HG03442 (cell line): ENCODE measurements at regions not wholly inside any gene's neighbourhood (a gene's known extent, or its start where the extent isn't known, plus 50 kb on each side); places are given as distances from the start of the nearest gene placed in this dataset.

Experiments used
- ATAC-seq: cut with Tn5 transposase; IDR thresholded peaks from one replicate; pipeline ENCODE4 v1.9.1; 2021; ENCODE audit warnings: mild to moderate bottlenecking, moderate library complexity; ENCODE audit not compliant: unreplicated experiment

DNA sequence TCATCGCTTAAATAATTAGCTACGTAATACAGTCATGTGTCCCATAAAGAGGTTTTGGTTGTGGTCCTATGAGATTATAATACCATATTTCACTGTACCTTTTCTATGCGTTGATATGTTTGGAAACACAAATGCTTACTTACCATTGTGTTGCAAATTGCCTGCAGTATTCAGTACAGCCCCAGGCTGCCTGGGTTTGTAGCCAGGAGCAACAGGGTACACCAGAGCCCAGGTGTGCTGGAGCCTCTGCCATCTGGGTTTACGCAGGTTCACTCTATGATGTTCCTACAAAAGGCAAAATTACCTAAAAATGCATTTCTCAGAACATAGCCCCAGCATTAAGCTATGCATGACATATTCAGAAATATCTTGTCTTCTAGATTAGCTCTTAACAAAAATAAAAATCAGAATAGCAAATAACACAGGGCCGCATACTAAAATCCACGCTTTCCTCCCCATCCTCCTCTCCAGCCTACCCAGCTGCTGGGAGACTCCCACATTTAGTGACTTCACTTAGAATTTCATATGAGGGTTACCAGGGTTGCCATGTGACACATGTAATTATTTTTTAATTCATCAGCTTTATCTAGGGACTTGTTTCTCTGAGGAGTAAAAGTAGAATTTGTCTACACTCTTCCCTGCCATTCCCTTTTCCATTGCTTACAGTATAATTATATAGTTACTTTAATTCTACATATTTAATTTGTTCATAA is 559.0 kb upstream of the ADARB2 start:
- ATAC-seq: no peak

DNA sequence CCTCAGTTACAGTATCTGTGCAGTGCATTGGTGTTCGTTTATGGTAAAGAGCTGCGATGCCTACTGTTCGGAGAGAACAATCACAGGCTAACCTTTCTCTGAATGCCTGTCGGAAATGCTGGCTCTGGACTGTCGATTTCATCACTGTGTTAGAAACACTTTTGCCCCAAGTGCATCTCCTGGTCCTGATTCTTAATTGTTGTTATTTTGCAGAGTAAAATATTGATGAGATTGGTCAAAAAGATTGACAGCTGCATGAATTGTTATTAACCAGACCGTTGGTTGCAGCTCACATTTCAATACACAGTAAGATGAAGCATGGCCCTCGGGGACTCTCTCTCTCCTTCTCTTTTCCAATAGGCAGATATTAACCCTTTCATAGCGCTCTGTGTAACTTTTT is 557.4 kb upstream of the ADARB2 start:
- ATAC-seq: no peak

DNA sequence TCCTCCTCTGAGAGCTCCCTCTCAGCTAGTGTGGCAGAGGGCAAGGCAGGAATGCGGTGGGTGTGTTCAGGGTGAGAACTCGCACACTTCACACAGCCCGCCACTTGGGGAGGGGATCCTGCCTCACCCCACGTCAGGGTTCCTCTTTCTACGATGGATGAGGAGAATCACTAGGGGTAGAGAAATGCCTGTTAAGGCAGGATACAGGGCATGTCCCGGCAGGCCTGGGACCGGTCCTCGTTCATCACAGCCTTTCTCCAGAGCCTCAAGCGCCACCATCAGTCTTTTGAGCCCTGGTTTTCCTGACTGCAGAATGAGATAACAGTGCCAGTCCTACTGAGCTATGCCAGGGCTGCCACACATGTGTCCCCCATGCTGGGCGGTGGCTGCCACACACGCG is 546.7 kb upstream of the ADARB2 start:
- ATAC-seq: no peak

DNA sequence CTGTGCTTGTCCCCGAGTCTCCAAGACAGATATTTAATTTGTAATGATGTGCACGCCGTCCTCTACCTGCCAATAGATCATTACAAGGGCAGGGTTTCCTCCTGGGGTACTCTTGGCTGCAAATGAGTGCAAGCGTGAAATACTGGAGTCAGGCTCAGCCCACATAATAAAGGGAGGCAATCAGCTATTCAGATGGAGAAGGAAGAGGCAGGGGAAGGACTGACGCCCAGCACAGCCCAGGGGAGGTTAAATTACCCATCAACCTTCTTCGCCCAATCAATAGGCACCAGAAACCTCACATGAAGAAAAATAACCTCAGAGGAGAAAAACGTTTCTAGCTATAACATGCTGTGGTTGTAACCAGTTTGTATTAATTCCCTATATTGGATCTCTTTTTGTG is 544.9 kb upstream of the ADARB2 start:
- no peak for ATAC-seq

DNA sequence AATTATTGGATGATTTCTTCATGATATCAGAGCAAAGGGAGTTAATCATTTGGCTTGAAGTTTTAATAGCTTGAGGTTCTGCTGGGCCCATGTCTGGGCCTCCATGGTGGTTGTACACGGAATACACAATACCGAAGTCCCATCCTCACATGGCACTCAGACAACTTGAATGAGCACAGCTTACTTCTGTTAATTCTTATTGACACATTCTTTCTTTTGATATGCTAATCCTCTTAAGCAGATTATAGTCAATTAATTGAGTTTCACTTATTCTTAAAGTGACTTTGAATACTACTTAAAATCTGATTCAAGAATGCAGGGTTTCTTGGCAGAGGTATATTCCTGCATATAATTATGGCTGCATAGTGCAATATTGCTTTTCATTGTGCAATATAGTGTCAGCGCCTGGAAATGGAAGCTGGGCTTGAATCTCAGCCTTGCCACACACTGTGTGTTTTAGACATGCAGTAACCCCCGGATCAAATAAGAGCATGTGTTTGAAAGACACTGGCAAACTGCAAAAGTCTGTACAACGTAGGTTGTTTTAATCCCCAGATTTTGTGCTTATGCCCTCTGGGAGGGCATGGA is 543.5 kb upstream of the ADARB2 start:
- no peak for ATAC-seq

DNA sequence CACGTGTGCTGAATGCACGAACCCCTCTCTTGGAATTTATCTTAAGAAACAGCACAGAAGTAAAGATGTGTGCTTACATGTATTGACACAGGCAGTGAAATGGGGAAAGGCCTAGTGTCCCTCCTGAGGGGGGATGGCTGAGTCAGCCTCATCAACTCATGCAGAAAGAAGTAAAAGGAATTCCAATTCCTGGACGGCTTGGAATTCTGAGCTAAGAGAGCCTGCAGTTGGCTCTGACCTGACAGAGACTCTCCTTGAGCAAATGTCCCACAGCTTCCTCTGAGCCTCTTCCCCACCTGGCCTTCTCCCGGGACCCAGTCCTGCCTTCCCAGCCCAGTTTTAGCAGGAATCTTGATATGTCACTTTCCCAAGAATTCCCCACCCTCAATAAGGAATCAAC is 542.4 kb upstream of the ADARB2 start:
- ATAC-seq: no peak

DNA sequence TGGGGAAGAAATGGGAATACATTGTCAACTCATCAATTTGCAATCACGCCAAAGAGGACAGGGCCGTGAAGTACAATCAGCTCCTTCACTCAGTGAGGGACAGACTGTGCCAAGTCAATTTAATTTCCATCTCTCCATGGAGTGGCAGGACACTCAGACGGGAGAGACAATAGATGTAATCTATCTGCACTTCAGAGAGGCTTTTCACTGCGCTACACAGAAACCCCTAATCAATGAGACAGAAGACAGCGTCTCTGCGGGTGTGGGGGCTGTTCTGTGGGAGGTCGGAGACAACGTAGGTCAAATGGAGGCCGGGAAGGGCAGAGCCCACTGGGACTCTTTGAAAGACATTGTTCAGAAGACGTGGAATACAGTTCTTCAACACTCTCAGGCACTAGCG is 541.0 kb upstream of the ADARB2 start:
- ATAC-seq: no peak

DNA sequence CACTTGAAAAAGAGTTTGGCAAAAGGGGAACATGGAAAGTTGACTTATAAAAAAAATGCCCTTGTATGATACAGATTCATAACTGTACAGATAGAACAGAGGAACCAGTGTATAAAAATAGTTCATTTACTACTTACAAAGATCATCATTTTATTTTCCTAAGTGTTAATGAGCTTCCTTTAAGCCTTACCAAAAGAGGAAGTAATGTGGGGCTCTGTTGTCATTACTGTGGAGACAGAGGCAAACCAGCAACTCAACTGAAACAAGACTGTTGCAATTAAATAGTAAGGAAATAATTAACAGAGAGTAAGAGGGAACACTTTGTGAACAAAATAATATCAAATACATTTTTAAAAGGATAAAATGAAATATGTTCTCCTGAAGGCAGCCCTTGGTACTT is 526.2 kb upstream of the ADARB2 start:
- ATAC-seq: no peak

DNA sequence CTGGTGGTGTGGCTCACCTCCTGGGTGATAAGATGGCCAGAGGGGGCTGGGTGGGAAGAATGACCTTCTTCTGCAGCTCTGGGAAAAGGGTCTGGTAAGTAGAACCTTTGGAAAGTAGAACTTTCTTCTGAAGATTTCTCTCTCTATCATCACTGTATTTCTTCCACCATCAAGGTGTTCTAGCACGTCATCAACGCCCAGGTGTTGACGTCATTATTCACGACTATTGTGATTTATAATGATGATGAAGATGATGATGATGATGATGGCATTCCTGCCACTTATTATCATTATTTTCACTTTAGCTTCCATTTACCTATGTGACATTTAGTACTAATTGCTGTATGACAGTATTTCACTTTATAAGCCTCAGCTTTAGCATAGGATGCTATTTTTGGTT is 525.6 kb upstream of the ADARB2 start:
- ATAC-seq: no peak

DNA sequence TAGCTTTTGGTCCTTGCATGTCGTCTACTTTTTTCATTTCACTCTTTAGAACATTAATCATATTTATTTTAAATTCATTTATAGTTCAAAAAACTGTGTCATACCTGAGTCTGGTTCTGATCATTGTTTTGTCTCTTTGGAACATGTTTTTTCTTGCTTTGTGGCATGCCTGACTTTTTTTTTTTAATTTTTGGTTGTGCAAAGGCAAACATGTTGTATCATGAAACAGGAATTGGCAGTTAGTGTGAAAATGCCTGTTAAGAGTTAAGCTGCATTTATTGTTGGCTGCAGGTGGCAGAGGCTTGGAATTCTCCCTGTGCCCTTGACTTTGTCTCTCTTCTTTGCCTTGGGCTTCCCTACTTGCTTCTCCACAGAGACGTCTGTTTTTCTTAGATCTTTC is 525.0 kb upstream of the ADARB2 start:
- no peak for ATAC-seq

DNA sequence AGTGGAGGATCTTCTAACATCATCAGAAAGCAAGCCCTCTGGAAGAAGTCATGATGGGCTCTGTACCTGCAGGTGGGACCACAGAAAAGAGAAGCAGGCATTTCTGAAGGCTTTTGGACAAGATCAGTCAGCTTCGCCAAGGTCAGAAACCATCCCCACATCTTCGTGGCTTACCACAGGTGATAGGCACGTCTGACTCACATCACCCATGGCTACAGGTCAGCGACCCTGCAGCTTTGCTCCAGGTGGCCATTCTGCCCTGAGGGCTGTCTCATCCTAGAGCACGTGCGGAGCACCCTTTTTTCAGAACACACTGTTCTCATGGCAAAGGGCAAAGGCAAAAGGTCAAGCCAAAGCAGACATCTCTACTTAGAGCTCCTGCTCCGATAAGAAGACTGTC is 518.9 kb upstream of the ADARB2 start:
- no peak for ATAC-seq

DNA sequence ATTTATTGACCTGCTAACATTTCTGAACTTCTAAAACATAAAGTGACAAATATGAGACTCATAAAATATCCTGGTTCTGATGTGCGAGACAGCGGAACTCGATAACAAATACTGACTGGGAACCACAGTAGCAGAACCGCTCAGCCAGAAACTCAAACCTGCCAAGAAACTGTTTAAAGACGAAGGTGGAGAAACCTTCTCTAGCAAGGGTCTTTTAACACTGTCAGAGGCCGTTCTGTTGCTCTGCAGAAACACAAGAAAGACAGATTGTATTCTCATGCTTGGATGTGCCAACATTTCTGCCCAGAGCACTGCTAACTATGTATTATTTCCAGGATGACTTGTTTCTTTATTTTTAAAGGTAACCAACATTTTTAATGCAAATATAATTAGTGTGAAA is 514.8 kb upstream of the ADARB2 start:
- no peak for ATAC-seq

DNA sequence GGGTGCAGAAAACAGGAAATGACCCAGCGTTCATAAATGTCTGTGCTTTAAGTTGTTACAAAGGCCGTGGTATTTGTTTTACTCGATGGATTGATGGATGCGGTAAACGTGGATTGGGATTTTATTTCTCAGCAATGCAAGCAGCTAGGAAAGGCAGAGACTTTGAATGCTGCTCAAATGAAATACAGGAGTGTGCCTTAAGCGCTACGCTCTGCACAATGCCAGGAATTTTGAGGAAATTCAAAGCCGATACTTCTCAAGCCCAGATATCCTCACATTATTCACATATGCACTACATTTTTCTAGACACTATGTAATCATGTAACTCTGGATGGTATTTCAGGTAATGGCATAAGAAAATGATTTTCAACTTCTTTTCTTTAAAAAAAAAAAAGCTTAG is 514.3 kb upstream of the ADARB2 start:
- ATAC-seq: no peak

DNA sequence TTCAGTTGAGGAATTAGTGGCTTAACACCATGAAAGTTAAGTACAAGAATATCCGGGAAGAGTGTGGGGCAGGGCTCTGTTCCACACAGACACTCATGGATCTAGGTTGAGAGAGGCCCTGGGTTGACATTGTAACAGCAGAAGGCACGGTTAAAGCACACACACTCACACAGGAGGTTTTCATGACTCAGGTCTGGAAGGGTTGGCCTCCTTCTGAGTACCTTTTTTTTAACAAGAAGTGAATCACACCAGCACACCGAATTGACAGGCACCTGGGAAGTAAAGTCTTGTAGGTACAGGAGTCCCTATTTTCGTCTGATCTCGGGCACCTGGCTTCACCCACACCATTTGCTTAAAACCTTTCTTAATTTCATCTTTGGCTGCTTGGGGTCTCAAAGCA is 509.4 kb upstream of the ADARB2 start:
- ATAC-seq: no peak

DNA sequence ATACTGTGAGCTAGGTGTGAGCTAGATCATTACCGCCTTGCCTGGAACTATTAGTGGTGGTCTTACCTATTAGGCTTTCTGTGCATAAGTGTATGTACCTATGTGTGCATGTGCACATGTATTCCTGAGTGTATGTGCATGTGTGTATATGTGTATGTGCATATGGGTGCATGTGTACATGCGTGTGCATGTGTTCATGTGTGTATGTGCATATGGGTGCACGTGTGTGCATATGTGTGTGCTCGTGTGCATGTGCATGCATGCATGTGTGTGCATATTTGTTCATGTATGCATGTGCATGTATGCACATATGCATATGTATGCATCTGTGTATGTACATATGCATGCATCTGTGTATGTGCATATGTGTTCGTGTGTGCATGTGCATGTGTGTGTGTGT is 508.3 kb upstream of the ADARB2 start:
- ATAC-seq: no peak

DNA sequence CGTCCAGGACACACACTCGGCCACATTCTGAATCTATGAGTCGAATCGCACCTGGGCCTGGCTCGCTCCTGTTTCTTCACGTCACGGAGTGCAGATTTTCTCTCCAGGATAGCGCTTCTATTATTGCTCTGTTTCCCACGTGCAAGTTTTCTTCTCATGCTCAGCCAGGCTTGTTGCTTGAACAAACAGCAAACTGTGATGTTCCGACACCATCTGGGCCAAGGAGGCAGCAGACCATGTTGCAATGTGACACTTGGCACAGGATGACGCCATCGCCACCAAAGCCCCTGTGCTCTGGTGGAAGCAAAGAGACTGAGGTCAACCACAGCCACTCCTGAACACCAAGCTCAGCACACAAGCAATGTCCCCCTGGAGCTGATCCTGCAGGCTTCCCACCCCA is 507.1 kb upstream of the ADARB2 start:
- no peak for ATAC-seq

DNA sequence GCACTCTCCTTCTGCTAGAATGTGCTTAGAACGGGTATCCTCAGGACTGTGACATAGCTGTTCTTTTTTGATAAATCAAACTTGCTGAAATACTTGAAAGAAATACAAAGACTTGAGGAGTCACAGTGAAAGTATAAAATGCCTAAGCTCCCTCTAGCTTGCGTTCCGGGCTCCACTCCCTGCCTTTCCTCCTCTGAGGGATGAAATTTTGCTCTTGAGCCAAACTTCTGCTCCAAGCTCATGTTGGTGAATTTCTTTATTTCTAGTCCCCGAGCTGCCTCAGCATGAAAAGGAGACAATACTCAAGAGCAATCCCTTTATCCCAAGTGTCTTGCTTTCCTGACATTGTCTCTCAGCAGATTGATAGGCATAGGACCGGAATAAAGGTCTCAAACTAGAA is 499.6 kb upstream of the ADARB2 start:
- no peak for ATAC-seq

DNA sequence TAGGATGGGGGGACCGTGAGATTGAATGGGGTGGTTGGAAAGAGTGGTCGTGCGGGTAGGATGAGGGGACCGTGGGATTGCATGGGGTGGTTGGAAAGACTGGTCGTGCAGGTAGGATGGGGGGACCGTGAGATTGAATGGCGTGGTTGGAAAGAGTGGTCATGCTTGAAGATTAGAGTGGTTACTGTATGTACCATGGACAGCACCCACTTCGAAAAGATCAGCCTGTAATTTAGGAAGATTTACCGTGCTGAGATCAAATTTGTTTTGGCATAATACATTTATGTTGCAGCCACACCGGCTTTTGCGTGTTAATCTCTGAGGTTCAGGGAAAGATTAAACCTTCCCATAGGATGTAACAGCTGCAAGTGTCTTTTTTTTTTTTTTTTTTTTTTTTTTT is 495.2 kb upstream of the ADARB2 start:
- no peak for ATAC-seq

DNA sequence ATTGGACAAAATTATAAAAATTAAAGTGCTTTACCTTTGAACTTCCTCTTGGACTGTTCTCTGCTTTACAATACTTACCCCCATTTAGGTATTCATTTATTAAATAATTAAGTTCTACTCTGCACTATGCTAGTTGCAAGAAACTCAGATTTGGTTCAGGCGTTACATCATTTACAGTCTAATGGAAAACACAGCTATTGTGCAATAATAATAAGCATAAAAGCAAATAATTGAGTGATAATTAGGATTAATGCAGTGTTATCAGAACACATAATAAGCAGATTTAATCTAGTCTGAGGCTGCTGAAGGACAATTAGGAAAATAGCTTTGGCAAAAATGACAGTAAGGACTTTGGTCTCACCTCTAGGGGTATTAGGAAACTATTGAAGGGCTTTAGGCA is 493.2 kb upstream of the ADARB2 start:
- no peak for ATAC-seq

DNA sequence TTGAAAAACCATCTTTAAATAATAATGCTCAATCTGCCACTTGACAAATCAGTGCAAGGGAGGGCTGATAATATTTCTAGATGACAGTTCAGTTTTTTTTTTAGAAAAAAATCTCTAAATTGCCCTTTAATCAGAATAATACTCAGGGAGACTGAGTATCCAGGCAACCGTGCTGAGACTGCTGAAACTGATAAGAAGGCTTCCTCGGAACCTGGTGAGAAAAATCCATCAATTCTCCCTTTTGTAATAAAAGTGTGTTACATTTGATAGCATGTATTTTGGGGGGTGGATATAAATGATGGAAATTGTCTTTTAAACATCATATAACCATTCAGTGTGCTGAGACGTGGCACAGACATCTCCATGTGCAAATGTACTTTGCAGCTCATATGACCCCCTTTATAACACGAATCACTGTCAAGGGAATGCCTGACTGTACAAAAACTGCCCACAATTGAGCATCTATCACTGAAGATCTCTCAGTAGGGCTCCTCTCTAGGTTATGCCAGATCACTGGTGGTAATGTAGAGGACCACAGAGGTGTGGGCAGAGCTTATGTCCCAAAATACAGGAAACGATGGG is 491.1 kb upstream of the ADARB2 start:
- no peak for ATAC-seq

DNA sequence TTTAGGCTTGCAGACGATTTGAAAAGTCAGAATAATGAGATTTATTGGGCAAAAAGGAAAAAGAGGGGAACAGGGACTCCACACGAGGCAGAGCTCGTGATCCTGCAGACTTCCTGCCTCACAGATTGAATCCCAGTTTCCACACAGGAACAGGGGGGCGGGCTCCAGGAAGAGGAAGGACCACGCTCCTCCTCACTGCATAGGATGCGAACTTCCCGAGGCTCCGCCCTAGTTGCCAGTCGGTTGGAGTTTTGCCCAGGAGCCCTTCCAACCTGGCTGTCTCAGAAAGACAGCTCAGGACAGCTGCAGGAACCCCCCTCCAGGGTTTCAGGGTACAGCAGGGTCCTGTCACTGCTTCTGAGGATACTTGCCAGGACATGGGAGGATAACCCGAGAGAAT is 488.3 kb upstream of the ADARB2 start:
- ATAC-seq: no peak

DNA sequence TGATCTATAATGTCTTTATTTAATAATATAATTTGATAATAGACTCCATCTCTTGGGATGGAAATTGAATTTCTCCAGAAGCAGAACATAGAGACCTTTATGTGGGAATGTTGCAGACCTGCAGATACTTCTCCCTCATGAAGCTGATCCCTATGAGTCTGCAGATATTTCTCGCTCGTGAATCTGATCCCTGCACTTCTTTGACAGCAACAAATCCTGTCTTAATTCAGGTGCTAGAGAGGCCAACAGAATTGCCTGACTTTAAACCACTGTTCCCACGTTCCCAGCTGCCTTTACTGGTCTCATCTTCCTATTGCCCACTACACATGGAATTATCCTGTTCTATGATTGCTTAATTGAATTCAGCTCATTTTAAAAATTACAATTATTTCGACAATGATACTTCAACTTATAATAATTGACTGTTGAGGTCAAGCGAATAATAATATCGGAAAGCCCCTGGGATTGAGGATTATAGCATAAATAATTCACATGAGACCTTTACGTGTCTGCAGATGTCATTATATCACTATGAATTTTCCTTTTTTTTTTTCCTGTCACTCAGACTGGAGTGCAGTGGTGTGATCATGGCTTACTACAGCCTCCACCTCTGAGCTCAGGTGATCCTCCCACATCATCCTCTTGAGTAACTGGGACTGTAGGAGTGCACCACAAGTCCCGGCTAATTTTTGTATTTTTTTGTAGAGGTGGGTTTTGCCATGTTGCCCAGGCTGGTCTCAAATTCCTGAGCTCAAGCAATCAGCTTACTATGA is 486.4 kb upstream of the ADARB2 start:
- no peak for ATAC-seq
